ENCODE measurements at regions not wholly inside any gene's neighbourhood (a gene's known extent, or its start where the extent isn't known, plus 50 kb on each side); places are given as distances from the start of the nearest gene placed in this dataset.

- TF ChIP-seq POLR2A (IDR thresholded peaks at IDR 0.05) (no peak), CTCF (IDR thresholded peaks at IDR 0.05) (no peak)
Measured at GRCh38 chr17:65381152-65381551, 180.3 kb downstream of the AXIN2 start.

Data from right lobe of liver (tissue), 4 donors.